Breast epithelium (tissue), 3 donors: ENCODE measurements at regions not wholly inside any gene's neighbourhood (a gene's known extent, or its start where the extent isn't known, plus 50 kb on each side); places are given as distances from the start of the nearest gene placed in this dataset.

ENCODE experiments used
- POLR2A ChIP-seq: fragments of 450-650 bp; IDR thresholded peaks from one replicate; pipeline ENCODE4 v1.6.1; 2016; ENCODE audit warnings: antibody characterized with exemption, mild to moderate bottlenecking, moderate library complexity
- TF ChIP-seq, protein P1 (sequence below), 3 donors: fragments of 450-650 bp; IDR thresholded peaks; one replicate each; pipeline ENCODE4 v1.5.1; 2016 to 2017; ENCODE audit warnings: antibody characterized with exemption in 3 of 3, mild to moderate bottlenecking in 3 of 3, moderate library complexity in 3 of 3

DNA sequence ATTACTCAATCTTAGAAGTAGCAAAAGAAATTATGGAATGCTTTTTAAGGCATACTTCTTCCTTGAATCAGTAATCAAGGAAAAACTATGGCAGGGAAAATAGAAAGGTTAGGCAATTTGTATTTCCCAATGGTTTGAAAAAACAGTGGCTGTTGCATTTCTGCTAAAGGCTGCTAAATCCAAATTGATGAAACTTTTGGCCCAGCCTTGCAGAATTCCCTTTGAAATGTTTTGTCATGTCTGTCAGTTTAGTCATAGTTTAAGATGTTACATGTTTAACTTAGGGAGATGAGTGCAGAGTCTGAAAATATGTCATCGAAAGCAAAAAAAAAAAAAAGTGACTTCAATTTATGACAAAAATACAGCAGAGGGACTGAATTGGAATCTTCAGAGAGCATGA, 878.9 kb upstream of the WWC1 start:
- TF ChIP-seq, protein P1, sequence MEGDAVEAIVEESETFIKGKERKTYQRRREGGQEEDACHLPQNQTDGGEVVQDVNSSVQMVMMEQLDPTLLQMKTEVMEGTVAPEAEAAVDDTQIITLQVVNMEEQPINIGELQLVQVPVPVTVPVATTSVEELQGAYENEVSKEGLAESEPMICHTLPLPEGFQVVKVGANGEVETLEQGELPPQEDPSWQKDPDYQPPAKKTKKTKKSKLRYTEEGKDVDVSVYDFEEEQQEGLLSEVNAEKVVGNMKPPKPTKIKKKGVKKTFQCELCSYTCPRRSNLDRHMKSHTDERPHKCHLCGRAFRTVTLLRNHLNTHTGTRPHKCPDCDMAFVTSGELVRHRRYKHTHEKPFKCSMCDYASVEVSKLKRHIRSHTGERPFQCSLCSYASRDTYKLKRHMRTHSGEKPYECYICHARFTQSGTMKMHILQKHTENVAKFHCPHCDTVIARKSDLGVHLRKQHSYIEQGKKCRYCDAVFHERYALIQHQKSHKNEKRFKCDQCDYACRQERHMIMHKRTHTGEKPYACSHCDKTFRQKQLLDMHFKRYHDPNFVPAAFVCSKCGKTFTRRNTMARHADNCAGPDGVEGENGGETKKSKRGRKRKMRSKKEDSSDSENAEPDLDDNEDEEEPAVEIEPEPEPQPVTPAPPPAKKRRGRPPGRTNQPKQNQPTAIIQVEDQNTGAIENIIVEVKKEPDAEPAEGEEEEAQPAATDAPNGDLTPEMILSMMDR (IDR thresholded peaks at IDR 0.05), result no peak
- TF ChIP-seq POLR2A, result no peak
